B cell (primary cell): ENCODE measurements at regions not wholly inside any gene's neighbourhood (a gene's known extent, or its start where the extent isn't known, plus 50 kb on each side); places are given as distances from the start of the nearest gene placed in this dataset.

Experiments used
- ATAC-seq: fragments of 200-7000 bp; cut with Tn5 transposase; one replicate; pipeline ENCODE4 v1.10.0; 2021; ENCODE audit warnings: low read depth, mild to moderate bottlenecking, moderate number of reproducible peaks, moderate library complexity
- CTCF ChIA-PET: fragments of 350-600 bp; sonication (Branson Sonifier 250); formaldehyde crosslinking; loops from one replicate; lab custom pipeline; 2021; ENCODE audit warnings: antibody characterized with exemption, inconsistent platforms; lab: Charles Lee
- POLR2A ChIA-PET: fragments of 350-600 bp; sonication (Branson Sonifier 250); formaldehyde crosslinking; loops from one replicate; lab custom pipeline; 2021; ENCODE audit warnings: antibody characterized with exemption; lab: Charles Lee
- DNase-seq: peaks from one replicate; pipeline ENCODE4 v3.0.0; 2013
- H2AFZ ChIP-seq: 2 replicates; pipeline ENCODE4 v1.6.1; 2012; ENCODE audit warnings: mild to moderate bottlenecking, low read depth, low read length; ENCODE audit not compliant: insufficient read depth, poor library complexity, severe bottlenecking
- H3K27ac ChIP-seq, 2 donors: 1 replicate in 1 of 2; 2 replicates in 1 of 2; pipeline ENCODE4 v1.5.1; 2012 to 2013; ENCODE audit warnings: low read length in 2 of 2, mild to moderate bottlenecking in 2 of 2, moderate library complexity in 1 of 2
- H3K27me3 ChIP-seq, 4 experiments: fragments of 200-600 bp in 1 of 4; sonication (generic) in 1 of 4; replicated peaks in 1 of 4; 1 replicate in 2 of 4; 2 replicates in 2 of 4; pipeline versions ENCODE4 v1.6.1 to v1.7.0; 2013 to 2016; ENCODE audit warnings: low read length in 3 of 4, mild to moderate bottlenecking in 2 of 4, mixed read lengths in 1 of 4, moderate library complexity in 1 of 4; ENCODE audit not compliant: insufficient read depth in 4 of 4, control insufficient read depth in 3 of 4; ENCODE audit errors: control extremely low read depth in 1 of 4
- H3K36me3 ChIP-seq, 2 experiments: replicated peaks in 1 of 2; 1 replicate in 1 of 2; 2 replicates in 1 of 2; pipeline versions ENCODE4 v1.6.1 to v1.7.1; 2013; ENCODE audit warnings: low read length in 1 of 2; ENCODE audit not compliant: insufficient read depth in 2 of 2, control insufficient read depth in 1 of 2; ENCODE audit errors: control extremely low read depth in 1 of 2, extremely low read depth in 1 of 2
- H3K4me1 ChIP-seq, 2 donors: fragments of 200-600 bp in 1 of 2; sonication (generic) in 1 of 2; 1 replicate in 1 of 2; 2 replicates in 1 of 2; pipeline versions ENCODE4 v1.5.1 to v1.6.1; 2013 to 2017; ENCODE audit warnings: low read length in 2 of 2; ENCODE audit not compliant: control insufficient read depth in 2 of 2, insufficient read depth in 2 of 2
- H3K4me2 ChIP-seq: replicated peaks from 2 replicates; pipeline ENCODE3; 2012; ENCODE audit warnings: mild to moderate bottlenecking, low read depth, low read length; ENCODE audit not compliant: poor library complexity, severe bottlenecking
- H3K4me3 ChIP-seq, 5 experiments: fragments of 200-600 bp in 1 of 5; sonication (generic) in 1 of 5; 1 replicate in 3 of 5; 2 replicates in 2 of 5; pipeline versions ENCODE4 v1.5.1 to v1.7.0; 2011 to 2016; ENCODE audit warnings: low read length in 4 of 5, mild to moderate bottlenecking in 4 of 5, low read depth in 2 of 5, control low read depth in 1 of 5, moderate library complexity in 1 of 5; ENCODE audit not compliant: insufficient read depth in 1 of 5; ENCODE audit errors: control extremely low read depth in 1 of 5, extremely low read depth in 1 of 5
- H3K79me2 ChIP-seq: fragments of 200-600 bp; sonication (generic); one replicate; pipeline ENCODE4 v1.6.0; 2016; ENCODE audit warnings: low read length; ENCODE audit not compliant: control insufficient read depth, insufficient read depth
- H3K9ac ChIP-seq: fragments of 200-600 bp; sonication (generic); 2 replicates; pipeline ENCODE4 v1.6.1; 2017; ENCODE audit warnings: mild to moderate bottlenecking, low read length, moderate library complexity
- H3K9me3 ChIP-seq, 3 donors: one replicate each; pipeline versions ENCODE4 v1.6.1 to v1.7.1; 2013; ENCODE audit warnings: low read length in 2 of 3; ENCODE audit not compliant: control insufficient read depth in 2 of 3, insufficient read depth in 1 of 3; ENCODE audit errors: control extremely low read depth in 1 of 3
- H4K20me1 ChIP-seq: 2 replicates; pipeline ENCODE4 v1.6.0; 2012; ENCODE audit warnings: mild to moderate bottlenecking, low read length; ENCODE audit not compliant: insufficient read depth, control insufficient read depth, poor library complexity, severe bottlenecking
- H3K27ac Mint-ChIP-seq: one replicate; pipeline ENCODE4 v1.8.0; 2021; ENCODE audit warnings: mixed read lengths
- H3K27me3 Mint-ChIP-seq: one replicate; pipeline ENCODE4 v1.8.0; 2021; ENCODE audit warnings: mixed read lengths
- H3K4me1 Mint-ChIP-seq: one replicate; pipeline ENCODE4 v1.8.0; 2021; ENCODE audit warnings: mixed read lengths
- H3K4me3 Mint-ChIP-seq: one replicate; pipeline ENCODE4 v1.8.0; 2021; ENCODE audit warnings: mixed read lengths
- H3K9me3 Mint-ChIP-seq: one replicate; pipeline ENCODE4 v1.8.0; 2022; ENCODE audit warnings: mixed read lengths; ENCODE audit not compliant: insufficient read depth
- CTCF ChIP-seq: fragments of 200-600 bp; IDR thresholded peaks from one replicate; pipeline ENCODE4 v1.8.0; 2022; ENCODE audit warnings: antibody characterized with exemption, mild to moderate bottlenecking
- EZH2 ChIP-seq: IDR thresholded peaks from 2 replicates; pipeline ENCODE4 v1.6.1; 2012; ENCODE audit warnings: borderline replicate concordance, low read depth, mild to moderate bottlenecking, moderate library complexity, low read length; ENCODE audit not compliant: insufficient read depth, poor library complexity, severe bottlenecking
- WGBS: methylation state at CpG from one replicate; pipeline ENCODE4 v1.1.5; 2013; ENCODE audit warnings: missing lambda C conversion rate; ENCODE audit not compliant: insufficient coverage; 5-methylcytosine and 5-hydroxymethylcytosine counted together
- intact Hi-C: fragments of 100-400 bp; cut with micrococcal nuclease; formaldehyde crosslinking; loops from one replicate; pipeline ENCODE4 v1.10.0; 2022

- no peaks in the 10 kb centered on the region for H3K27me3 Mint-ChIP-seq
- H3K27ac Mint-ChIP-seq: no peak overlapping the region
- TF ChIP-seq CTCF (no peak), EZH2 (no peak)
- Histone ChIP-seq H3K4me3 (no peak overlapping the region), H4K20me1 (no peaks in the 10 kb centered on the region), H3K9me3 (no peaks in the 10 kb centered on the region), H3K27me3 (no peaks in the 10 kb centered on the region), H3K27ac (no peak overlapping the region), H3K9ac (no peak overlapping the region), H3K79me2 (no peaks in the 10 kb centered on the region), H3K4me1 (no peaks in the 10 kb centered on the region), H3K36me3 (no peaks in the 10 kb centered on the region), H3K4me2 (no peak overlapping the region), H2AFZ (no peak overlapping the region)
- ChIA-PET POLR2A (no interaction called here), CTCF (no interaction called here)
- H3K4me3 Mint-ChIP-seq: no peak overlapping the region
- H3K4me1 Mint-ChIP-seq: no peaks in the 10 kb centered on the region
- H3K9me3 Mint-ChIP-seq: no peaks in the 10 kb centered on the region
- no peak for DNase-seq
- no peak for ATAC-seq
- intact Hi-C loops: no loop called here
- WGBS: 100% methylated on average over 2 of the region's 6 CpGs
Observed at GRCh38 chr1:90387805-90388204, 329.3 kb downstream of the BARHL2 start.

- Mint-ChIP-seq H3K4me3 (no peak overlapping the region), H3K27ac (no peak overlapping the region), H3K4me1 (no peaks in the 10 kb centered on the region), H3K9me3 (no peaks in the 10 kb centered on the region), H3K27me3 (no peaks in the 10 kb centered on the region)
- ChIA-PET POLR2A (no interaction called here), CTCF (no interaction called here)
- no peaks in the 10 kb centered on the region for H3K4me1 ChIP-seq
- H3K4me3 ChIP-seq: no peak overlapping the region
- intact Hi-C loops: no loop called here
- H3K36me3 ChIP-seq: no peaks in the 10 kb centered on the region
- H3K79me2 ChIP-seq: no peaks in the 10 kb centered on the region
- H3K27ac ChIP-seq: no peak overlapping the region
- ATAC-seq: no peak
- H3K27me3 ChIP-seq: no peaks in the 10 kb centered on the region
- no peak for TF ChIP-seq CTCF
- no peak for TF ChIP-seq EZH2
- DNase-seq: no peak
- no peak overlapping the region for H3K9ac ChIP-seq
- H3K4me2 ChIP-seq: no peak overlapping the region
- no peaks in the 10 kb centered on the region for H3K9me3 ChIP-seq
- no peaks in the 10 kb centered on the region for H4K20me1 ChIP-seq
- no peak overlapping the region for H2AFZ ChIP-seq
- no CpG with 5 or more reads among the region's 3 CpGs for WGBS
Observed at GRCh38 chr1:90386899-90387720, 330.0 kb downstream of the BARHL2 start.
